SK-N-SH treated with all-trans-retinoic acid at 6 μM for 48 hours (cell line): ENCODE measurements at regions not wholly inside any gene's neighbourhood (a gene's known extent, or its start where the extent isn't known, plus 50 kb on each side); places are given as distances from the start of the nearest gene placed in this dataset.

Experiments
- ARNTL ChIP-seq: fragments of 450-650 bp; formaldehyde crosslinking; IDR thresholded peaks from 2 replicates; pipeline ENCODE4 v1.5.0; 2020; ENCODE audit warnings: low read depth, mild to moderate bottlenecking, moderate library complexity, borderline replicate concordance
- ESRRG ChIP-seq: fragments of 250-450 bp; sonication (Bioruptor Pico); IDR thresholded peaks from 2 replicates; pipeline ENCODE4 v1.6.1; 2021; ENCODE audit warnings: mild to moderate bottlenecking
- RARB ChIP-seq: fragments of 250-450 bp; sonication (Bioruptor Pico); IDR thresholded peaks from 2 replicates; pipeline ENCODE4 v1.8.0; 2021; ENCODE audit warnings: mild to moderate bottlenecking, moderate library complexity
- TCF4 ChIP-seq: fragments of 250-450 bp; sonication (Bioruptor Pico); IDR thresholded peaks from 2 replicates; pipeline ENCODE4 v1.8.0; 2021; ENCODE audit warnings: mild to moderate bottlenecking, moderate library complexity, borderline replicate concordance
- ZC3H10 ChIP-seq: fragments of 250-450 bp; sonication (Bioruptor Pico); IDR thresholded peaks from 2 replicates; pipeline ENCODE4 v1.5.1; 2021; ENCODE audit warnings: mild to moderate bottlenecking, moderate library complexity
- ZFP3 ChIP-seq: fragments of 250-450 bp; sonication (Bioruptor Pico); IDR thresholded peaks from 2 replicates; pipeline ENCODE4 v1.5.0; 2020; ENCODE audit warnings: mild to moderate bottlenecking, moderate library complexity
- ZFP30 ChIP-seq: fragments of 450-650 bp; formaldehyde crosslinking; IDR thresholded peaks from 2 replicates; pipeline ENCODE4 v1.5.0; 2022; ENCODE audit warnings: mild to moderate bottlenecking, moderate library complexity

DNA sequence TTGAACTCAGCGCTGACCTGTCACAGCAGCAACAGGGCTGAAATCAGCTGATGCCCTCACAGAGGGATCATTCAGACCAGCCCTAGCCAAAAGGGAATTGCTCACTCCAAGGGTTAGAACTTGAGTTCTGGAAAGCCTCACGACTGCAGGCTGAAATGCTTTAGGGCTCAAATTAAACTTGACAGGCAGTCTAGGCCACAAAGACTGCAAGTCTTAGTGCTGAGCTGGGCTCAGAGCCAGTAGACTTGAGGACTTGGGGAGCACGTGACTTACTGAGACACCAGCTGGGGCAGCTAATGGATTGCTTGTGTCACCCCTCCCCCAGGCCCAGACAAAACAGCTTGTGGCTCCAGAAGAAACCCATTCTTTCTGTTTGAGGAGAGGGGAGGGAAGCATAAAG is 119.0 kb upstream of the SLC6A14 start:
- TF ChIP-seq ZFP30 (CRISPR knock-in tag) = no peak
- no peak for TF ChIP-seq ESRRG (CRISPR knock-in tag)
- TF ChIP-seq ARNTL (CRISPR knock-in tag) = no peak
- TF ChIP-seq RARB (CRISPR knock-in tag) = no peak
- no peak for TF ChIP-seq ZFP3 (CRISPR knock-in tag)
- TF ChIP-seq ZC3H10 (CRISPR knock-in tag) = no peak
- no peak for TF ChIP-seq TCF4 (CRISPR knock-in tag)
